ENCODE measurements at regions not wholly inside any gene's neighbourhood (a gene's known extent, or its start where the extent isn't known, plus 50 kb on each side); places are given as distances from the start of the nearest gene placed in this dataset.
"Not testable (repeated sequence)": the region's sequence is repeated elsewhere in the genome, so short reads cannot be mapped to it uniquely, and the experiment has no call there.

GRCh38 chr5:34261020-34261419 lies 218.0 kb upstream of the C1QTNF3 start:
- not testable (repeated sequence) for H3K4me3 ChIP-seq (ENCODE audit: low read depth, low read length)

DNA sequence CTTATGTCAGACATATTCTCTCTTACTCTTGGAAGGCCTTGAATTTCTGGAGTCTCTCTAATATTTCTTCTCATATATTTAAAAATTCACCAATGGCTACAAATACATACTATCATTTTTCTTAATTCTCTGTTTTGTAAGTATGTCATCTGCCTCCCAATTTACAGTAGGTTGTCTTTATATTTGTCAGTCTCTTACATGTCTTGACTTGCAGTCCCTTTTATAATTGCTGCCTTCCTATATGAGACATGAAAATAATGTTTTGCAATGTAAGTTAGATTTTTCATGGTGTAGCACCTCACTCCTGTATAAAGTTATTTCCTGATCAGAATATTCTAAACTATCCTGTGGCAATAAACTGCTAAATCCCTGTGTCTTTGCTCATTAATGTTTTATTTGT lies 223.1 kb upstream of the C1QTNF3 start:
- not testable (repeated sequence) for H3K4me3 ChIP-seq (ENCODE audit: low read depth, low read length)

DNA sequence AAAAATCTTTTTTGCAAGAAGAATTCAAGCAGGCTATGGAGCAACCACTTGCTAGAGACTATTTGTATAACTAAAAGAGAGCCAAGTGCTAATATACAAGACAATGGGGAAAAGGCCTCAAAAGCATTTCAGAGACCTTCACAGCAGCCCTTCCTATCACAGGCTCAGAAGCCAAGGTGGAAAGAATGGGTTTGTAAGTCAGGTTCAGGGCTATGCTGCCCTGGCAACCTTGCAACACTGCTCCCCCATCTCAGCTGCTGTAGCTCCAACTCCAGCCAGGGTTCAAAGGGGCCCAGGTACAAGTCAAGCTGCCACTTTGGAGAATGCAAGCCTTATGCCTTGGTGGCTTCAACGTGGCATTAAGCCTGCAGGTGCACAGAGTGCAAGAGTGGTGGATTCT lies 253.7 kb upstream of the C1QTNF3 start:
- not testable (repeated sequence) for H3K4me3 ChIP-seq (ENCODE audit: low read depth, low read length)

DNA sequence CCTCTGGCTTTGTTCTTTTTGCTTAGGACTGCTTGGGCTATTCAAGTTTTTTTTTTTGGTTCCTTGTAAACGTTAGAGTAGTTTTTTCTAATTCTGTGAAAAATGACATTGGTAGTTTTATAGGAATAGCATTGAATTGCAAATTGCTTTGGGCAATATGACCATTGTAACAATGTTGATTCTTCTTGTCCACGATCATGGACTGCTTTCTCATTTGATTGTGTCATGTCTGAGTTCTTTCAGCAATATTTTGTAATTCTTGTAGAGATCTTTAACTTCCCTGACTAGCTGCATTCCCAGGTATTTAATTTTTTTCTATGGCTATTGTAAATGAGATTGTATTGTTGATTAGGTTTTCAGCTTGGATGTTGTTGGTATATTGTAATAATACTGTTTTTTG lies 286.2 kb upstream of the C1QTNF3 start:
- not testable (repeated sequence) for H3K4me3 ChIP-seq (ENCODE audit: low read depth, low read length)

DNA sequence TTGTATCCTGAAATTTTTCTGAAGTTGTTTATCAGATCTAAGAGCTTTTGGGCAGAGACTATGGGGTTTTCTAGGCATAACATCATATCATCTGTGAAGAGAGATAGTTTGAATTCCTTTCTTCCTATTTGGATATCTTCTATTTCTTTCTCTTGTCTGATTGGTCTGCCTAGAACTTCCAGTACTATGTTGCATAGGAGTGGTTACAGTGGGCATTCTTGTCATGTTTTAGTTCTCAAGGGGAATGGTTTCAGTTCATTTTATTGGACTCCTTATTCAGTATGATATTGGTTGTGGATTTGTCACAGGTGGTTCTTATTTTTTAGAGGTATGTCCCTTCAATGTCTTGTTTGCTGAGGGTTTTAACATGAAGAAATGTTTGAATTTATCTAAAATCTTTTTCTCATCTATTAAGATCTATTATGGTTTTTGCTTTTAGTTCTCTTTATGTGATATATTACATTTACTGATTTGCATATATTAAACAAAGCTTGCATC lies 286.6 kb upstream of the C1QTNF3 start:
- H3K4me3 ChIP-seq (ENCODE audit: low read depth, low read length) = not testable (repeated sequence)

DNA sequence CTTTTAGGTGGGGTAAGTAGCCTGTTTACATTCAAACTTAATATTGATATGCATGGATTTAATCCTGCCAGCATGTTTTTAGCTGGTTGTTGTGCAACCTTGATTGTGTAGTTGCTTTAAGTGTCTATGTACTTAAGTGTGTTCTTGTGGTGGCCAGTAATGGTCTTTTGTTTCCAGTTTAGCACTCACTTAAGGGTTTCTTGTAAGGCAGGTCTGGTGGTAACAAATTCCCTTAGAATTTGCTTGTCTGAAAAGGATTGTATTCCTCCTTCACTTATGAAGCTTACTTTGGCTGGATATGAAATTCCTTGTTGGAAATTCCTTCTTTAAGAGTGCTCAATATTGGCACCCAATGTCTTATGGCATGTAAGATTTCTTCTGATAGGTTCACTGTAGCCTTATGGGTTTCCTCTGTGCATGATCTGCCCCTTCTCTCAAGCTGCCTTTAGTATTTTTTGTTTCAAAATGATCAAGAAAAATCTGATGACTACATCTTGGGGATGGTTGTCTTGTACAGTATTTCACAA lies 289.0 kb upstream of the C1QTNF3 start:
- H3K4me3 ChIP-seq (ENCODE audit: low read depth, low read length) = not testable (repeated sequence)

GRCh38 chr5:34339408-34340001 lies 296.5 kb upstream of the C1QTNF3 start:
- not testable (repeated sequence) for H3K4me3 ChIP-seq (ENCODE audit: low read depth, low read length)

DNA sequence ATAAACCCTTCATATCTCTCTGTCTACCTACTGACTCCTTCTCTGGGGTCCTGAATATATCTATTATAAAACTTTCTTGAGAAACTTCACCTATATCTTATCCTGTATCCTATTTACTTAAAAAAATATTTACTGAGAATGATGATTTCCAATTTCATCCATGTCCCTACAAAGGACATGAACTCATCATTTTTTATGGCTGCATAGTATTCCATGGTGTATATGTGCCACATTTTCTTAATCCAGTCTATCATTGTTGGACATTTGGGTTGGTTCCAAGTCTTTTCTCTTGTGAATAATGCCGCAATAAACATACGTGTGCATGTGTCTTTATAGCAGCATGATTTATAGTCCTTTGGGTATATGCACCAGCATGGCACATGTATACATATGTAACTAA lies 301.7 kb upstream of the RAI14 start:
- not testable (repeated sequence) for H3K4me3 ChIP-seq (ENCODE audit: low read depth, low read length)

- H3K4me3 ChIP-seq (ENCODE audit: low read depth, low read length) = not testable (repeated sequence)
These were observed 284.7 kb upstream of the RAI14 start for GRCh38 chr5:34371417-34371816.

- H3K4me3 ChIP-seq (ENCODE audit: low read depth, low read length) = not testable (repeated sequence)
These were observed 284.3 kb upstream of the RAI14 start for GRCh38 chr5:34371817-34372216.

- H3K4me3 ChIP-seq (ENCODE audit: low read depth, low read length) = not testable (repeated sequence)
These were observed 283.4 kb upstream of the RAI14 start for GRCh38 chr5:34372739-34373138.

DNA sequence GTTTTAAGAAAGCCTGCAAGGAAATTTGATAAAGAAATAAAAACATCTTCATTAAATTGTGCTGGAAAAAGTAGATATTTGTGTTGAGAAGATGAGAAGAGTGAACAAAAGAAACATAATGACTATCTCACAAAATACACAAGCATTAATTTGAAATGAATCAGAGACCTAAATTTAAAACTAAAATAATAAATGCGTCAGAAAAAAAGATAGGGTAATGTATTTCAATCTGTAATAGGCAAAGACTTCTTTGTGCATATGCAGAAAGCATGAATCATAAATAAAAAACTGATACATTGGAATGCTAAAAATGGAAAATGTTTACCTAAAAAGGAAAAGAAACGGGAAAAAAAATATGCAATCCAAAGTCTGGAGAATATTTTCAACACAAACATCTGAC lies 278.5 kb upstream of the RAI14 start:
- not testable (repeated sequence) for H3K4me3 ChIP-seq (ENCODE audit: low read depth, low read length)

GRCh38 chr5:34378498-34378897 lies 277.6 kb upstream of the RAI14 start:
- H3K4me3 ChIP-seq (ENCODE audit: low read depth, low read length) = not testable (repeated sequence)

DNA sequence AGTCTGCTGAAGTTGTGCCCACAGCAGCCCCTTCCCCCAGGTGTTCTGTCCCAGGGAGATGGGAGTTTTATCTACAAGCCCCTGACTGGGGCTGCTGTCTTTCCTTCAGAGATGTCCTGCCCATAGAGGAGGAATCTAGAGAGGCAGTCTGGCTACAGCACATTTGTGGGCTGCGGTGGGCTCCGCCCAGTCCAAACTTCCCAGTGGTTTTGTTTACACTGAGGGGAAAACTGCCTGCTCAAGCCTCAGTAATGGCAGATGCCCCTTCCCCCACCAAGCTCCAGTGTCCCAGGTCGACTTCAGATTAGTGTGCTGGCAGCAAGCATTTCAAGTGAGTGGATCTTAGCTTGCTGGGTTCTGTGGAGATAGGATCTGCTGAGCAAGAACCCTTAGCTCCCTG lies 267.4 kb upstream of the RAI14 start:
- H3K4me3 ChIP-seq (ENCODE audit: low read depth, low read length) = not testable (repeated sequence)

- H3K4me3 ChIP-seq (ENCODE audit: low read depth, low read length) = no peak overlapping the region
These were observed 246.8 kb upstream of the RAI14 start for GRCh38 chr5:34409373-34409772.

GRCh38 chr5:34410411-34411139 lies 245.6 kb upstream of the RAI14 start:
- H3K4me3 ChIP-seq (ENCODE audit: low read depth, low read length) = no peak overlapping the region

GRCh38 chr5:34411470-34412346 lies 244.4 kb upstream of the RAI14 start:
- H3K4me3 ChIP-seq (ENCODE audit: low read depth, low read length) = no peak overlapping the region

DNA sequence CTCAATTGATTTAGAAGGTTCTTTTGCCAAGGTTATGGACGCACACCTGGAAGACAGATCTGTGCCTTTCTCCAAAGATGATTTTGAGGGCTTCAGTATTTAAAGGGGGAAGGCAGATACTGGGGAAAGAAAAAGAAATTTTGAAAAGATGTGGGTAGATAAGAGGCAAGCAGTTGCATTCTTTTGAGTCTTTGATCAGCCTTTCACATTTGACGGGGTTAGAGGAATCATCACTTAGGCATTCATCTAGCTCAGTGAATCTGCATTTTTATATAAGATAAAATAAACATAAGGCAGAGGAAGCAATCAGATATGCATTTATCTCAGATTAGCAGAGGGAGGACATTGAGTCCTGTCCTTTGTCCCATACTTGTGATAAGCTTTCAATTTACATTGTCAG lies 243.4 kb upstream of the RAI14 start:
- H3K4me3 ChIP-seq (ENCODE audit: low read depth, low read length) = no peak overlapping the region

GRCh38 chr5:34415559-34416198 lies 240.4 kb upstream of the RAI14 start:
- H3K4me3 ChIP-seq (ENCODE audit: low read depth, low read length) = no peak overlapping the region

DNA sequence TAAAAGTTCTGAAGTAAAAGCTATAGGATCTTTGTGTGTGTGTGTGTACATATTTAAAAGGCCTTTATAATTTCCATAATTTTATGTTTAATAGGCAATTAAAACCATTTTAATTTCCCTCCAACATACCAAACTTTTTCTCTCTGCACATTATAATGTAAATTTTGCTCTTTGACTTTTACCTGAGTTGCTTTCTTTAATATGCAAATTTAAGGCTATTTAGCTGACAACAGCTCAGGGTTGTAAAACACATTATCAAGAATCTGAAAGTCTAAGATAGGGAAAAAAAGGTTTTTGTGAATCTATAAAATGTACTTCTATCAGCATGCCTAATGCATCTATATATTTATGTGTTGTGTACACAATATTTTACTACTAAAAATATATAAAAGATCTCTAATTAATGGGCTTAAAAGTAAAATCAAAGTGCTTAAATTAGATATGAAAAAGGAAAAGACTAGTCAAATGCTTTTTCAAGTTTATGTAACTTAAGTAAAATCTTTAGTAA lies 239.6 kb upstream of the RAI14 start:
- no peak overlapping the region for H3K4me3 ChIP-seq (ENCODE audit: low read depth, low read length)

GRCh38 chr5:34420191-34420590 lies 235.9 kb upstream of the RAI14 start:
- H3K4me3 ChIP-seq (ENCODE audit: low read depth, low read length) = not testable (repeated sequence)
